Mucosa of descending colon (tissue), 3 donors: ENCODE measurements at regions not wholly inside any gene's neighbourhood (a gene's known extent, or its start where the extent isn't known, plus 50 kb on each side); places are given as distances from the start of the nearest gene placed in this dataset.

Experiments used
- ATAC-seq: fragments of 200-7000 bp; cut with Tn5 transposase; one replicate; pipeline ENCODE4 v1.9.1; 2020; ENCODE audit warnings: mild to moderate bottlenecking, moderate library complexity
- DNase-seq, 3 donors: peaks; one replicate each; pipeline ENCODE4 v3.0.0-alpha.2; 2020
- H3K36me3 ChIP-seq: fragments of 200-600 bp; one replicate; pipeline ENCODE4 v1.8.0; 2021; ENCODE audit warnings: low read depth, mild to moderate bottlenecking
- H3K4me1 ChIP-seq: fragments of 200-600 bp; one replicate; pipeline ENCODE4 v1.8.0; 2021; ENCODE audit warnings: low read depth, mild to moderate bottlenecking
- H3K4me3 ChIP-seq: fragments of 200-600 bp; one replicate; pipeline ENCODE4 v1.8.0; 2021; ENCODE audit warnings: mild to moderate bottlenecking
- H3K9me3 ChIP-seq: fragments of 200-600 bp; one replicate; pipeline ENCODE4 v1.8.0; 2021; ENCODE audit warnings: mild to moderate bottlenecking
- CTCF ChIP-seq: fragments of 200-600 bp; IDR thresholded peaks from one replicate; pipeline ENCODE4 v1.8.0; 2022; ENCODE audit warnings: antibody characterized with exemption, mild to moderate bottlenecking
- intact Hi-C, 2 donors: fragments of 100-400 bp; cut with DNase I in 1 of 2; cut with micrococcal nuclease in 1 of 2; formaldehyde crosslinking; loops; one replicate each; pipeline versions ENCODE4 v1.11.0 to v1.11.1; 2022; cut with DNase I, micrococcal nuclease
- donor health status: DM: no; HTN: no; CAD: no; lungs with moderate emphysema.
- donor health status: DM: no; HTN: no; CAD: no.
- donor health status: DM: no; HTN: yes; CAD: no.

GRCh38 chr1:196088541-196088940 is 519.7 kb downstream of the KCNT2 start:
- intact Hi-C loops = no loop called here
- ATAC-seq = no peak
- no peak for TF ChIP-seq CTCF

GRCh38 chr1:196078691-196079090 is 529.5 kb downstream of the KCNT2 start:
- intact Hi-C loops = no loop called here
- Histone ChIP-seq H3K4me3 (no peak overlapping the region), H3K4me1 (no peaks in the 10 kb centered on the region), H3K36me3 (no peaks in the 10 kb centered on the region), H3K9me3 (no peaks in the 10 kb centered on the region)
- no peak for TF ChIP-seq CTCF
- no peak for DNase-seq
- no peak for ATAC-seq

More at GRCh38 chr1:196088541-196088940, 519.7 kb downstream of the KCNT2 start:
- Histone ChIP-seq H3K36me3 (no peaks in the 10 kb centered on the region), H3K4me3 (no peak overlapping the region), H3K9me3 (no peaks in the 10 kb centered on the region), H3K4me1 (no peaks in the 10 kb centered on the region)
- DNase-seq = no peak

- DNase-seq (no peak), ATAC-seq (no peak)
- Histone ChIP-seq H3K4me1 (no peaks in the 10 kb centered on the region), H3K9me3 (no peaks in the 10 kb centered on the region), H3K36me3 (no peaks in the 10 kb centered on the region), H3K4me3 (no peak overlapping the region)
- intact Hi-C loops = no loop called here
- no peak for TF ChIP-seq CTCF
These were observed 532.6 kb downstream of the KCNT2 start for GRCh38 chr1:196075621-196076020.

- H3K36me3 ChIP-seq = no peaks in the 10 kb centered on the region
- DNase-seq = no peak
- H3K4me3 ChIP-seq = no peak overlapping the region
- no peak for ATAC-seq
- no peaks in the 10 kb centered on the region for H3K9me3 ChIP-seq
- no peaks in the 10 kb centered on the region for H3K4me1 ChIP-seq
- intact Hi-C loops = no loop called here
- TF ChIP-seq CTCF = no peak
These were observed 534.1 kb downstream of the KCNT2 start for GRCh38 chr1:196074182-196074581.

GRCh38 chr1:196071447-196071846 is 536.8 kb downstream of the KCNT2 start:
- Histone ChIP-seq H3K4me1 (no peaks in the 10 kb centered on the region), H3K36me3 (no peaks in the 10 kb centered on the region), H3K9me3 (no peaks in the 10 kb centered on the region), H3K4me3 (no peak overlapping the region)
- no peak for ATAC-seq
- TF ChIP-seq CTCF = no peak
- intact Hi-C loops = no loop called here
- no peak for DNase-seq

GRCh38 chr1:196070940-196071339 is 537.3 kb downstream of the KCNT2 start:
- intact Hi-C loops = no loop called here
- no peak for DNase-seq

More at GRCh38 chr1:196070940-196071339, 537.3 kb downstream of the KCNT2 start:
- no peaks in the 10 kb centered on the region for H3K36me3 ChIP-seq
- H3K9me3 ChIP-seq = no peaks in the 10 kb centered on the region
- no peaks in the 10 kb centered on the region for H3K4me1 ChIP-seq
- no peak for TF ChIP-seq CTCF
- no peak for ATAC-seq
- no peak overlapping the region for H3K4me3 ChIP-seq
